Left ventricle myocardium inferior (tissue), 1 donor: ENCODE measurements at regions not wholly inside any gene's neighbourhood (a gene's known extent, or its start where the extent isn't known, plus 50 kb on each side); places are given as distances from the start of the nearest gene placed in this dataset.
A peak's percentile ranks its signal among the peaks of the same experiment; 100 is the strongest.

ENCODE experiments used
- DNase-seq: peaks from one replicate; pipeline ENCODE4 v3.0.0-alpha.2; 2020
- H3K27ac ChIP-seq: fragments of 200-600 bp; replicated peaks from 2 replicates; pipeline ENCODE4 v1.8.0; 2021
- H3K27me3 ChIP-seq: fragments of 200-600 bp; 2 replicates; pipeline ENCODE4 v1.8.0; 2021; ENCODE audit warnings: low read depth
- H3K36me3 ChIP-seq: fragments of 200-600 bp; 2 replicates; pipeline ENCODE4 v1.8.0; 2021
- H3K4me1 ChIP-seq: fragments of 200-600 bp; 2 replicates; pipeline ENCODE4 v1.8.0; 2021
- H3K4me3 ChIP-seq: fragments of 200-600 bp; 2 replicates; pipeline ENCODE4 v1.8.0; 2021; ENCODE audit warnings: mild to moderate bottlenecking, moderate library complexity
- H3K9me3 ChIP-seq: fragments of 200-600 bp; replicated peaks from 2 replicates; pipeline ENCODE4 v1.8.0; 2021
- intact Hi-C: fragments of 100-400 bp; cut with micrococcal nuclease; formaldehyde crosslinking; loops from one replicate; pipeline ENCODE4 v1.11.0; 2022
- TF ChIP-seq, protein P1 (sequence below): fragments of 200-600 bp; IDR thresholded peaks from 2 replicates; pipeline ENCODE4 v1.8.0; 2021; ENCODE audit warnings: antibody characterized with exemption, mild to moderate bottlenecking, borderline replicate concordance
- donor health status: DM: no; HTN: yes; CAD: no; lungs with severe emphysema.

DNA sequence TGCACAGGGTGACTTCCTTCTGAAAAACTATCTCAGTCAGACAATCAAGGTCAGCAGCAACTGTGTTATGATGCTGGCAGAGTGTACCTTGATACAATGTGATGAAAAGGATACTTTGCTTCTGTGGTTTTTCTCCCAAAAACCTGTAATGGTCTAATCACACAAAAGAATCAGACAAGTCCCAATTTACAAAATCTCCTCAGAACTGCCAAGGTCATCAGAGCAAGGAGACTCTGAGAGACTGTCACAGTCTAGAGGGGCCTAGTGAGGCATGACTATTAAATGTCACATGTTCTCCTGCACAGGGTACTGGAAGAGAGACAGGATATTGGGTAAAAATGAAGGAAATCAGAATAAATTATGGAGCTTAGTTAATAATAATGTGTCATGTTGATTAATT, 185.4 kb downstream of the ST6GAL2 start:
- H3K4me1 ChIP-seq, result no peaks in the 10 kb centered on the region
- H3K9me3 ChIP-seq, result no peaks in the 10 kb centered on the region
- no peaks in the 10 kb centered on the region for H3K27me3 ChIP-seq
- H3K36me3 ChIP-seq, result no peaks in the 10 kb centered on the region
- H3K27ac ChIP-seq, result no peak overlapping the region
- no peak overlapping the region for H3K4me3 ChIP-seq
- TF ChIP-seq, protein P1, sequence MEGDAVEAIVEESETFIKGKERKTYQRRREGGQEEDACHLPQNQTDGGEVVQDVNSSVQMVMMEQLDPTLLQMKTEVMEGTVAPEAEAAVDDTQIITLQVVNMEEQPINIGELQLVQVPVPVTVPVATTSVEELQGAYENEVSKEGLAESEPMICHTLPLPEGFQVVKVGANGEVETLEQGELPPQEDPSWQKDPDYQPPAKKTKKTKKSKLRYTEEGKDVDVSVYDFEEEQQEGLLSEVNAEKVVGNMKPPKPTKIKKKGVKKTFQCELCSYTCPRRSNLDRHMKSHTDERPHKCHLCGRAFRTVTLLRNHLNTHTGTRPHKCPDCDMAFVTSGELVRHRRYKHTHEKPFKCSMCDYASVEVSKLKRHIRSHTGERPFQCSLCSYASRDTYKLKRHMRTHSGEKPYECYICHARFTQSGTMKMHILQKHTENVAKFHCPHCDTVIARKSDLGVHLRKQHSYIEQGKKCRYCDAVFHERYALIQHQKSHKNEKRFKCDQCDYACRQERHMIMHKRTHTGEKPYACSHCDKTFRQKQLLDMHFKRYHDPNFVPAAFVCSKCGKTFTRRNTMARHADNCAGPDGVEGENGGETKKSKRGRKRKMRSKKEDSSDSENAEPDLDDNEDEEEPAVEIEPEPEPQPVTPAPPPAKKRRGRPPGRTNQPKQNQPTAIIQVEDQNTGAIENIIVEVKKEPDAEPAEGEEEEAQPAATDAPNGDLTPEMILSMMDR, result no peak
- DNase-seq, result no peak
- intact Hi-C loops, result no loop called here

DNA sequence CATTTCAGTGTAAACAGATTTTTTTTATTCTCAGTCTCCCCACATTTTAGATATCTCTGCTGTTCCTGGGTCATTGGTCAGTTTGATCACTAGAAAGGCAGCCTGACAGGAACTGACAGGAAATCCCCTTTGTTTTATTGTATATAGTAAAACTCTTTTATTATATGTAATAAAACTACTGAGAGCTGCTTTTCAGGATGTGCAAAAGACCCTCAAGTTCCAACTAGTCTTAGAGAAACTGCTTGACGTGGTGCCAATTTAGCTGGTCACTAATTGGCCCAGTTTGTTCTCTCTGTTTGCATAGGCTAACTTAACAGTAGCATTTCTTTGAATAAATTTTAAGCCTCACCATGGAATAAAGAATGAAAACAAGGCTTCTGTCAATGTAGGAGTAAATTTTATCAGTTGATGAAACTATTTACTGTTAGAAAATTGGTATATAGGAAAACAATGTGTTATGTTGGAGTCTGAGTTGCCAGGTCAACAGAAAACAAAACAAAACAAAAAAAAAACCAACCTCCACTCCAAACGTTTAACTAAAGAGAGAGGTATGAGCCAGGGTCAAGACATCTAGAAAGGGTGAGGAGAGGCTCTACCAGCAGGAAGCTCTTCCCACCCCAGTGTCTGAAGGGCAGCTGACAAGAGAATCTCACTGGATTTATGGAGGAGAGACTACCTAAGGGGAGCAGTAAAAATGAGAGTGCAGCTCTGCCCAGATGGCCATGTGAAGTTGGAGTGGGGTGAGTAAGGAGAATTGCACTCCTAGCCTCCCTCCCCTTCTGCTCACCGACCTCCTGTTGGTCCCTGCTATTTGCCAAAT, 184.6 kb downstream of the ST6GAL2 start:
- DNase-seq, result no peak
- Histone ChIP-seq H3K27ac (no peak overlapping the region), H3K4me1 (no peaks in the 10 kb centered on the region), H3K27me3 (no peaks in the 10 kb centered on the region), H3K9me3 (no peaks in the 10 kb centered on the region), H3K36me3 (no peaks in the 10 kb centered on the region), H3K4me3 (no peak overlapping the region)
- intact Hi-C loops, result no loop called here
- TF ChIP-seq, protein P1, result no peak

DNA sequence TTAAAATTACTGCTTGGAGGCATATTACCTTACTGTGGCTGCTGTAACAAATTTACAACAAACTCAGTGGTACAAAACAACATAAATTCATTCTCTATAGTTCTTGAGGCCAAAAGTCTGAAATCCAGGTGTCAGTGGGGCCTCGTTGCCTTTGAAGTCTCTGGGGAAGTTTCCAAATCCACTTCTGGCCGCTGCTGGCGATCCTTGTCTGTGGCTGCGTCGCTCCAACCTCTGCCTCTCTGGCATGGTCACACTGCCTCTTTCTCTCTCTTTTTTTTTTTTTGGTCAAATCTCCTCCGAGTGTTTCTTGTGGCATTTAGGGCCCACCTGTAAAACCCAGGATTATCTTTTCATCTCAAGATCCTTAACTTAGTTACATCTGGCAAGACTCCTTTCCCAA, 182.8 kb downstream of the ST6GAL2 start:
- no peak overlapping the region for H3K27ac ChIP-seq
- intact Hi-C loops, result no loop called here
- no peaks in the 10 kb centered on the region for H3K27me3 ChIP-seq
- no peaks in the 10 kb centered on the region for H3K36me3 ChIP-seq
- DNase-seq, result no peak
- H3K4me3 ChIP-seq, result no peak overlapping the region
- H3K4me1 ChIP-seq, result no peaks in the 10 kb centered on the region
- TF ChIP-seq, protein P1, result no peak
- H3K9me3 ChIP-seq, result no peaks in the 10 kb centered on the region

DNA sequence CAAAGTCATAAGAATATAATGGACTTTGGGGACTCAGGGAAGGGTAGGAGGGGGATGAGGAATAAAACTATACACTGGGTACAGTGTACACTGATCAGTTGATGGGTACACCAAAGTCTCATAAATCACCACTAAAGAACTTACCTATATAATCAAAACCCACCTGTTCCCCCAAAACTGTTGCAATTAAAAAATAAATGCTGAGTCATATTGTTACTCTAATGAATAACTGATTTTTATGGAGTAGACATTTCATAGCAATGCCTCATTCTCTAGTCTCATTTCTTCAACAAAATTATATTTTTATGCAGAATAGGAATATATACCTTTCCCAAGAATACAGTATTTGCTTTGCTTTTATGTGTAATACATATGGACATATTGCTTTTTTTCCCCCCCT, 181.2 kb downstream of the ST6GAL2 start:
- no peak overlapping the region for H3K27ac ChIP-seq
- DNase-seq, result no peak
- H3K4me1 ChIP-seq, result no peaks in the 10 kb centered on the region
- H3K9me3 ChIP-seq, result no peaks in the 10 kb centered on the region
- H3K4me3 ChIP-seq, result no peak overlapping the region
- no peaks in the 10 kb centered on the region for H3K27me3 ChIP-seq
- no peaks in the 10 kb centered on the region for H3K36me3 ChIP-seq
- intact Hi-C loops, result no loop called here
- TF ChIP-seq, protein P1, result no peak

DNA sequence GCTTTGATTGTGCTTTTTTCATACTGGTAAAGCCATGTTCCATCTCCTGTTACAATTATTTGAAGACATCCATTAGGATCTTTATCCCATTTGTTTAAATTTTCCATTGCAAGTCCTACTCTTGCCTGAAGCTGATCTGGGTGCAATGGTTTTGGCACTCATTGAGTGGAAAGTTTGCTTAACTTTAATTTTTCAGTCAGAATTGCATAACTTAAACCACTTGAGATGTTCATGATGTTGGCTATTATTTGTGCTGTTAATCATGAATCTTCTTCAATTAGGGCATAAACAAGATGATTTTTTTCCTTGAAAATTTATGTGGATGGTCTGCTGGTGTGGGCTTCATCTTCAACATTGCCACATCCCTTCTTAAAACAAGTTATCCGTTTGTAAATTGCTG, 180.1 kb downstream of the ST6GAL2 start:
- H3K9me3 ChIP-seq, result no peaks in the 10 kb centered on the region
- H3K27ac ChIP-seq, result peak overlapping the region; percentile 4
- H3K4me1 ChIP-seq, result no peaks in the 10 kb centered on the region
- no peaks in the 10 kb centered on the region for H3K36me3 ChIP-seq
- intact Hi-C loops, result no loop called here
- no peaks in the 10 kb centered on the region for H3K27me3 ChIP-seq
- DNase-seq, result no peak
- no peak overlapping the region for H3K4me3 ChIP-seq
- TF ChIP-seq, protein P1, result no peak
